Medulla oblongata (tissue), 1 donor: ENCODE measurements at regions not wholly inside any gene's neighbourhood (a gene's known extent, or its start where the extent isn't known, plus 50 kb on each side); places are given as distances from the start of the nearest gene placed in this dataset.

Source experiments
- DNase-seq: peaks from one replicate; pipeline ENCODE4 v3.0.0-alpha.2; 2015; ENCODE audit errors: extremely low spot score

GRCh38 chr18:56316727-56317126 is 321.7 kb downstream of the TXNL1 start:
- no peak for DNase-seq

GRCh38 chr18:56315363-56315762 is 323.0 kb downstream of the TXNL1 start:
- no peak for DNase-seq

GRCh38 chr18:56314396-56314795 is 324.0 kb downstream of the TXNL1 start:
- peak; percentile 29 for DNase-seq

- DNase-seq, result no peak
Measured at GRCh38 chr18:56312551-56313335, 325.6 kb downstream of the TXNL1 start.

- no peak for DNase-seq
Measured at GRCh38 chr18:56309104-56309503, 329.3 kb downstream of the TXNL1 start.

- DNase-seq, result no peak
Measured at GRCh38 chr18:56307354-56308170, 330.8 kb downstream of the TXNL1 start.

- DNase-seq, result no peak
Measured at GRCh38 chr18:56306797-56307196, 331.6 kb downstream of the TXNL1 start.

- no peak for DNase-seq
Measured at GRCh38 chr18:56305583-56305982, 332.8 kb downstream of the TXNL1 start.

GRCh38 chr18:56302156-56302555 is 336.2 kb downstream of the TXNL1 start:
- DNase-seq, result no peak

- no peak for DNase-seq
Measured at GRCh38 chr18:56299740-56300139, 338.7 kb downstream of the TXNL1 start.

- DNase-seq, result no peak
Measured at GRCh38 chr18:56298935-56299334, 339.5 kb downstream of the TXNL1 start.

- no peak for DNase-seq
Measured at GRCh38 chr18:56296381-56296780, 342.0 kb downstream of the TXNL1 start.

GRCh38 chr18:56294484-56295183 is 343.8 kb downstream of the TXNL1 start:
- no peak for DNase-seq

- no peak for DNase-seq
Measured at GRCh38 chr18:56291294-56291693, 347.1 kb downstream of the TXNL1 start.

- peak; percentile 46 for DNase-seq
Measured at GRCh38 chr18:56289381-56289780, 349.0 kb downstream of the TXNL1 start.

GRCh38 chr18:56286775-56287325 is 351.5 kb downstream of the TXNL1 start:
- DNase-seq, result no peak

GRCh38 chr18:56285387-56286065 is 352.9 kb downstream of the TXNL1 start:
- DNase-seq, result no peak

GRCh38 chr18:56284319-56284718 is 354.1 kb downstream of the TXNL1 start:
- DNase-seq, result no peak

- no peak for DNase-seq
Measured at GRCh38 chr18:56283316-56283715, 355.1 kb downstream of the TXNL1 start.

- DNase-seq, result no peak
Measured at GRCh38 chr18:56282234-56283104, 355.9 kb downstream of the TXNL1 start.
